ENCODE measurements at regions not wholly inside any gene's neighbourhood (a gene's known extent, or its start where the extent isn't known, plus 50 kb on each side); places are given as distances from the start of the nearest gene placed in this dataset.

DNA sequence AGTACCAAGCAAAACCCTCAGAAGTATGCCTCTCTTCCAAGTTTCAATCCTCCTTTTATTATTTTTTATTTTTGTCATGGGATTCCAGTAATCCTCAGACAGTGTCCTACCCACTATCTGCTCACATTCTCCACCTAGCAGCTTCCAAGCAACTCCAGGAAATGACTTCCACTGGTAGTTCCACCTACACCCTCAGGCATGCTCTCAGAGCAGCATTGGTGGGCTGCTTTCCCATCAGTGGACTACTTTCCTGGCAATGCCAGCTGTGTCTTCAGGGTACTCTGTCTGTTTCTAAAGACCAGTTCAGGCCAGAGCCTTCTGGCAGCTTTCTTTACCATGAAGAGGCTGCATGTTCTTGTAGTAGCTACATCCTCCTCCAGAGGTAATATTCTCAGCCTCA lies 244.0 kb downstream of the HGF start:
- ATAC-seq (no peak), DNase-seq (no peak)
- no peak overlapping the region for H3K27ac Mint-ChIP-seq
- no peaks in the 10 kb centered on the region for H3K4me1 Mint-ChIP-seq
- no peaks in the 10 kb centered on the region for H3K27me3 Mint-ChIP-seq
- no peaks in the 10 kb centered on the region for H3K9me3 Mint-ChIP-seq
- H3K4me3 Mint-ChIP-seq = no peak overlapping the region

DNA sequence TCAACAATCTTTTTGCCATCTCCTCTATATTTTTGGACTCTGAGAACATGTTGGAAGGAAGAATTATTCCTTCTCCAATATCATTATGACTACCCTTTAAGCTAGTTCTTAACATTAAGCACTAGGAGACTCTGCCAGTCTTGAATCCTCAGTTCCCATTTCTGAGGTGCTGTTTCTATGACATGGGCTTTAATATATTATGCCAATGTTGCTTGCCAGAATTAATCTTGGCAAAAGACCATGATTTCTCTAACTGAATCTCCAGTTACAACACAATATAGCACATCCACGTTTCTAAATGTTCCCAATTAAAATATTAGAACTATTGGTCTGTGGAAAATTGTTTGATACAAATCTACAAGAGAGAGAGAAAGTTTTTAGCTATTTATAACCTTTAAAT lies 250.0 kb downstream of the HGF start:
- ATAC-seq = no peak
- Mint-ChIP-seq H3K27ac (no peak overlapping the region), H3K27me3 (no peaks in the 10 kb centered on the region), H3K9me3 (no peaks in the 10 kb centered on the region), H3K4me1 (no peaks in the 10 kb centered on the region), H3K4me3 (no peak overlapping the region)
- DNase-seq = no peak

DNA sequence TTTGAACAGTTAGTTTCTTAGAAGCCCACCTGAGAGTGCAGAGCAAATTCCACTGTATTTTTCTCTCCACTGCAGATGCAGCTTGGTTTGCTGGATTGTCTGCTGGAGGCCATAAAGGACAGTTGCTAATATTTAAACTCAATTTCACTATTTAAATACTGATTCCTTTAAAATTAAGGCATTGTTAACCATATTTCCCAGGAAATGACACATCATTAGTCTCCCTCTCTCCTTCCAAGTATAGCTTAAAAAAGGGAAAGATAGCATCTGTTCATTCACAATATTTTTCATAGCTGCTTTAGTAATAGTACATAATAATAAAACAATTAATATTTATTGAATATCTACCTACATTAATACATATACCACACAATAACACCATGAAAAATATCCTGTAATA lies 252.9 kb downstream of the HGF start:
- Mint-ChIP-seq H3K27ac (peak overlapping the region in 1 of 2 donors; percentile 36), H3K4me3 (no peak overlapping the region), H3K4me1 (no peaks in the 10 kb centered on the region), H3K9me3 (peaks cover 0 to 5% of the 10 kb centered on the region in 2 donors), H3K27me3 (no peaks in the 10 kb centered on the region)
- no peak for ATAC-seq
- DNase-seq = no peak

DNA sequence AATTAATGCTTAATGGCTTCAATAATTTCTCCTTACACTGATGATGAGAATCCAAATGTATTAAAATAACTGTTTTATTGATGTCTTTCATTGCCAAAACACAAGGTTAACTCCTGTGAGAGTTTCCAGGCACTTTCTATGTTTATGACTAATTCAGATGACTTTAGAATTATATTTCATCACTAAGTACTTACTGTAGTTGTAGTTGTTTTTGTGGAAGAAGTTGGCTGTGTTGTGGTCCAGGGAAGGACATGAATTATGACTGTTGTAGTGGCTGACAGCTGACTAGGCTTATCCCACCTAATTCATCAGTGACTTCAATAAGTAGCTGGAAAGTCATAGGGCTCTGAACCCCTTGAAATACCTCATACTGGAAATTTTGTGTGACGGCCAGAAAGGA lies 254.8 kb downstream of the HGF start:
- Mint-ChIP-seq H3K27ac (no peak overlapping the region), H3K4me3 (no peak overlapping the region), H3K9me3 (peaks cover 0 to 5% of the 10 kb centered on the region in 2 donors), H3K27me3 (no peaks in the 10 kb centered on the region), H3K4me1 (no peaks in the 10 kb centered on the region)
- DNase-seq (no peak), ATAC-seq (no peak)

DNA sequence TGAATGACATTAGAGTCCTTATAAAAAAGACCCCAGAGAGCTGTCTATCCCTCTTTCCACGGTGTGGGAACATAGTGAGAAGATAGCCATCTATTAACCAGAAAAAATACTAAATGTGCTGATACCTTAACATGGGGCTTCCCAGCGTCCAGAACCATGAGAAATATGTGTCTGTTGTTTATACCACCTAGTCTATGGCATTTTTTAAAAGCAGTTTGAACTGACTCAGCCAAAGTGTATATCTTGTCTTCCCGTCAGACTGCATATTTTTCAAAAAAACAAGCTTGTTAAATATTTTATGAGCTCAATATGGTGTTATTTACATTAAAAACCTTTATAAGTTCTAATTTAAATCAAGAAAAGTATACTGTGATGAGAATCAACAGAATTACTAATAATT lies 255.3 kb downstream of the HGF start:
- no peaks in the 10 kb centered on the region for H3K4me1 Mint-ChIP-seq
- H3K27me3 Mint-ChIP-seq = no peaks in the 10 kb centered on the region
- H3K4me3 Mint-ChIP-seq = no peak overlapping the region
- no peak overlapping the region for H3K27ac Mint-ChIP-seq
- no peak for DNase-seq
- no peak for ATAC-seq
- peaks cover 0 to 5% of the 10 kb centered on the region in 2 donors for H3K9me3 Mint-ChIP-seq

DNA sequence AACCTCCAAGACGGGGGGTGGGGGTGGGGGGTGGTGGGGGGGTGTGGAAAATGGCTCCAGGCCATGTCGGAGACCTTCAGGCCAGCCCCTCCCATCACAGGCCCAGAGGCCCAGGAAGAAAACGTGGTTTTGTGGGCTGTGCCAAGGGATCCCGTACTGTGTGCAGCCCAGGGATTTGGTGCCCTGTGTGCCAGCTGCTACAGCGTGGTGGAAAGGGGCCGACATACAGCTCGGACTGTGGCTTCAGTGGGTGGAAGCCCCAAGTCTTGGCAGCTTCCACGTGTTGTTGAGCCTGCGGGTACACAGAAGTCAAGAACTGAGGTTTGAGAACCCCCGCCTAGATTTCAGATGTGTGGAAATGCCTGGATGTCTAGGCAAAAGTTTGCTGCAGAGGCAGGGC lies 259.7 kb downstream of the HGF start:
- Mint-ChIP-seq H3K27ac (no peak overlapping the region), H3K4me1 (no peaks in the 10 kb centered on the region), H3K4me3 (no peak overlapping the region), H3K27me3 (no peaks in the 10 kb centered on the region), H3K9me3 (peaks cover 0 to 5% of the 10 kb centered on the region in 2 donors)
- DNase-seq (no peak), ATAC-seq (no peak)

DNA sequence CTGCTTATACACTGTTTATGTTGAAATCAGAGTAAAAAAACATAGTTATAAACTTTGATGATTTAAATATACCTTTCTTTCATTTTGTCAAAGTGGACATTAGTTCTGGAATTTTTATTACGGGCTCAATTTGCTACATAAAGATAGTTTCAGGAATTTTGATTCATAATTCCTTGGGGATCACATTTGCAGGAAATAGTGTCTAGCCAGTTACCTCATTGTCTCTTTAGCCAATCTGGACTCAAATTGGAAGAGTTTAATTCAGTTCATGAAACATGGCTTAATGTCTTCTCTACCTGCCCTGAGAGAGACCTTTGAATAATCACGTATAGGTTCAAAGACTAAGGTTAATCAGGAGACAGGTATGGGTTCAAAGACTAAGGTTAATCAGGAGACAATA lies 262.6 kb downstream of the HGF start:
- Mint-ChIP-seq H3K27me3 (no peaks in the 10 kb centered on the region), H3K27ac (no peak overlapping the region), H3K9me3 (no peaks in the 10 kb centered on the region), H3K4me1 (no peaks in the 10 kb centered on the region), H3K4me3 (no peak overlapping the region)
- ATAC-seq (no peak), DNase-seq (no peak)

DNA sequence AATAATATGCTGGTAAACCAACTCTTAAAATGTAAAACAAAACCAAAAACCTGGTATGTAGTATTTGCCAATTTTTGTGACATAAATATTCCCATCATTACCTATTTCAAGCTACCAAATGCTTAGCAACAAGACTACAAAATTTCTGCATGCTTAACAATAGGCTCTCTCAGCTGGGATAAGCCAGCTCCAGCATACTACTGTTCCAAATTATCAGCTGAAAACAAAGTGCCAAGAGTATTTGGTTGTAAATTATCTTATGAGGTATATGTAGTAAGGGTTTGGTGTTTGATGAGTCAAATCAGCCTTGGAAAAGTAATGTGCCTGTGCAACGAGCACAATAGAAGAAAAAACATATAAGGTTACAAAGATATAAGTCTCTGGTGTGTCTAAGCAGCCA lies 263.2 kb downstream of the HGF start:
- no peaks in the 10 kb centered on the region for H3K4me1 Mint-ChIP-seq
- H3K4me3 Mint-ChIP-seq = no peak overlapping the region
- no peak for DNase-seq
- no peaks in the 10 kb centered on the region for H3K9me3 Mint-ChIP-seq
- no peak for ATAC-seq
- H3K27ac Mint-ChIP-seq = no peak overlapping the region
- H3K27me3 Mint-ChIP-seq = no peaks in the 10 kb centered on the region

DNA sequence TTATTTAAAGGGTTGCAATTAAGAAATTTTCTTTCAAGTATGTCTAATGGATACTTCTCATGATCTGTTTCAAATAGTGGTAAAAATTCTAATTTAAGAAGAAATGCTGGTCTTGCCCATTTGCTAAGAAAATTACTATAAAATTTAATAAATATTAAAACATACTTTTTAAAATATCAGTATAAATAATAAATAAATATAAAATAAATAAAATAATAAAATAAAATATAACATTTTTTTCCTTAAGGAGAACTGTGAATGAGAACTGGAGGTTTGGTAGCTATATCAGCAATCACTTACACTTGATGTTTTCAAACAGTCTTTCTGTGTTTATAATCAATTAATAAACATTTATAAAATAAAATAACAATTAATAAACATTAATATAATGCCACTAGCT lies 266.1 kb downstream of the HGF start:
- H3K4me3 Mint-ChIP-seq = no peak overlapping the region
- no peaks in the 10 kb centered on the region for H3K27me3 Mint-ChIP-seq
- no peak for DNase-seq
- no peaks in the 10 kb centered on the region for H3K4me1 Mint-ChIP-seq
- H3K9me3 Mint-ChIP-seq = no peaks in the 10 kb centered on the region
- no peak for ATAC-seq
- no peak overlapping the region for H3K27ac Mint-ChIP-seq

DNA sequence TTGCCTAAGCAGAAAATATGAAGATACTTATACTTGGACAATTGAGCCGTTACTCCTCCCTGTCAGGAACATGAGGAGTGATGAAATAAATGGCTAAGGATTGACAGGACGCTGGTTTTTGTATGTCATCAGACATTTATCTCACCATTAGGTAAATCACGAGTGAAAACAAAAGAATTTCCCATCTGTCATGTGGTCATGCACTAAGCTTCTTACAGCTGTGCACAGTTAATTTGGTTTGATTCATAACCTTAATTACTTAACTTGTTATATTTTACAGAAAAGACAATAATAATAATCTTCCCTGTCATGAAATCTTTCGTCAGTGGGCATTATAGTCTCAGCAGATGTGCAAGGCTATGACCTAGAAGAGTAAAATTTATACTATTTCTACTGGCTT lies 266.5 kb downstream of the HGF start:
- DNase-seq (no peak), ATAC-seq (no peak)
- Mint-ChIP-seq H3K27ac (no peak overlapping the region), H3K27me3 (no peaks in the 10 kb centered on the region), H3K4me3 (no peak overlapping the region), H3K9me3 (no peaks in the 10 kb centered on the region), H3K4me1 (no peaks in the 10 kb centered on the region)

GRCh38 chr7:81501220-81501619 lies 268.6 kb downstream of the HGF start:
- ATAC-seq (no peak), DNase-seq (no peak)
- Mint-ChIP-seq H3K27me3 (no peaks in the 10 kb centered on the region), H3K4me1 (no peaks in the 10 kb centered on the region), H3K27ac (no peak overlapping the region), H3K9me3 (no peaks in the 10 kb centered on the region), H3K4me3 (no peak overlapping the region)

- ATAC-seq = no peak
- no peak overlapping the region for H3K4me3 Mint-ChIP-seq
- no peaks in the 10 kb centered on the region for H3K4me1 Mint-ChIP-seq
- H3K27me3 Mint-ChIP-seq = no peaks in the 10 kb centered on the region
- no peak for DNase-seq
- H3K27ac Mint-ChIP-seq = no peak overlapping the region
- no peaks in the 10 kb centered on the region for H3K9me3 Mint-ChIP-seq
Measured at GRCh38 chr7:81500631-81501030, 269.2 kb downstream of the HGF start.

DNA sequence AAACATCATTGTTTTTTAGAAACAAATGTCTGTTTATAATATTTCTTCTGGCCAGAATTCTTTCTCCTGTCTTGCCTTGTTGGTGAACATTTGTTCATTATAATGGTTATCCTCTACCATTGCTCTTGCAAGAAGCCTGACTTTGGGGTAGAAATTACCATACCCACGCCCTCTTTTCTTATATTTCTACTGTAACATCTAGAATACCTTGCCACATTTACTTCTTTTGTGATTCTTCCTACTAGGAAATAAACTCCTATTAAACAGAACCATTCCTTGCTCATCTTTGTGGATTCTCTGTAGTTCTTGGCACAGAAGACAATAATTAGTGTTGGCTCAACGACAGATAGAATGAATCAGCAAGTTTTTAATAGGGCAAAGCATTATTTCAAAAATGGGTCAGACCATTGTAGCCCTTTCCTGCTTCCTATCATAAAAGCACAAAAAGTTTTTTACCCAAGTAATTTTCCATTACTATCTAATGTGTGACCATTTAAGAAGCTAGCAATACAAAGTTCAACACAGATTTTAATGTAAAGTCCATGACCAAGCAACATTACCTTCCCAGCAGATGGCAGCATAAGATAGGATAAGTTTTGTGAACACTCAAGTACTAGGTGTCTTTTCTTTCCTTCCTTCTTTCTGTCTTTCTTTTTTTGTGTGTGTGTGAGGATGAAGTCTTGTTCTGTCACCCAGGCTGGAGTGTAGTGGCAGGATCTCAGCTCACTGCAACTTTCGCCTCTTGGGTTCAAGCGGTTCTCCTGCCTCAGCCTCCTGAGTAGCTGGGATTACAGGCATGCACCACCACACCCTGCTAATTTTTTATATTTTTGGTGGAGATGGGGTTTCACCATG lies 270.4 kb downstream of the HGF start:
- no peak overlapping the region for H3K27ac Mint-ChIP-seq
- no peaks in the 10 kb centered on the region for H3K27me3 Mint-ChIP-seq
- H3K9me3 Mint-ChIP-seq = no peaks in the 10 kb centered on the region
- no peaks in the 10 kb centered on the region for H3K4me1 Mint-ChIP-seq
- no peak for ATAC-seq
- H3K4me3 Mint-ChIP-seq = no peak overlapping the region
- DNase-seq = peak in 1 of 2 donors; percentile 6

DNA sequence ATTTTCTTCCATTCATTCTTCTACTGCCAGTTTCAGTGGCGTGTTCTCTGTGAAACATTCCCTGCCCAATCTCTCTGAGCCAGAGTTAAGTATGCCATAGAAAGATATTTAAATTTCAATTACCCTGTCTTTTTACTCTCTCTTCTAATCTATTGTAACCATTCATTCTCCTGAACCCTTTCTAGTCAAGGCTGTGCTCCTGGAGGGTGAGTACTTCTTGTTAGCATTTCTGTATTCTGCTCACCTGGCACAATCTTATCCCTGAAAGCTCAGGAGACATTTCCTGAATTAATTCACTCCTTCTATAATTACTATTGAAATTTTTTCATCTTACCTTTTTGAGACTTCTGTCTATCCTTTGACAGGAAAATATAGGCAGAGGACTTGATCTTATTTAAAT lies 271.7 kb downstream of the HGF start:
- H3K27me3 Mint-ChIP-seq = no peaks in the 10 kb centered on the region
- no peaks in the 10 kb centered on the region for H3K4me1 Mint-ChIP-seq
- DNase-seq (no peak), ATAC-seq (no peak)
- peak overlapping the region in 1 of 2 donors; percentile 43 for H3K27ac Mint-ChIP-seq
- no peak overlapping the region for H3K4me3 Mint-ChIP-seq
- H3K9me3 Mint-ChIP-seq = no peaks in the 10 kb centered on the region

DNA sequence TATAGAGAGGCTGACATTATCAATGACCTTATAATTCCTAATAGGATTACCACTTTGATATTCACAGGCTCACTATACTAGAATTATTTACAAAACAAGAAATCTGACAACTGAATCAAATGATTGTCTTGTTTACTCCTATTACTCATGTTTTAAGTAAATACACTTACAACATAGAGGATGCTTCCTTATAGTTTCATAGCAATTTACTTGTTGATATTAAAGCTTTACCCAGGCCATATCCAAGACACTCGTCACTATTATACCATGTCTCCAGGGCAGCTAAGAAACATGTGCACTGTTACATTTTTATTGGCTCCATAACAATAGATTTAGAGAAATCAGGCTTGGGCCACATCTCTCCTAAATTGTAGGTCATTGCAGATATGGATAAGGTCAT lies 276.9 kb downstream of the HGF start:
- Mint-ChIP-seq H3K4me1 (no peaks in the 10 kb centered on the region), H3K9me3 (no peaks in the 10 kb centered on the region), H3K27ac (no peak overlapping the region), H3K4me3 (no peak overlapping the region), H3K27me3 (no peaks in the 10 kb centered on the region)
- ATAC-seq (no peak), DNase-seq (no peak)

GRCh38 chr7:81492240-81492639 lies 277.6 kb downstream of the HGF start:
- ATAC-seq = no peak
- H3K4me1 Mint-ChIP-seq = no peaks in the 10 kb centered on the region
- no peak for DNase-seq
- no peaks in the 10 kb centered on the region for H3K9me3 Mint-ChIP-seq
- no peak overlapping the region for H3K27ac Mint-ChIP-seq
- no peaks in the 10 kb centered on the region for H3K27me3 Mint-ChIP-seq
- H3K4me3 Mint-ChIP-seq = no peak overlapping the region

DNA sequence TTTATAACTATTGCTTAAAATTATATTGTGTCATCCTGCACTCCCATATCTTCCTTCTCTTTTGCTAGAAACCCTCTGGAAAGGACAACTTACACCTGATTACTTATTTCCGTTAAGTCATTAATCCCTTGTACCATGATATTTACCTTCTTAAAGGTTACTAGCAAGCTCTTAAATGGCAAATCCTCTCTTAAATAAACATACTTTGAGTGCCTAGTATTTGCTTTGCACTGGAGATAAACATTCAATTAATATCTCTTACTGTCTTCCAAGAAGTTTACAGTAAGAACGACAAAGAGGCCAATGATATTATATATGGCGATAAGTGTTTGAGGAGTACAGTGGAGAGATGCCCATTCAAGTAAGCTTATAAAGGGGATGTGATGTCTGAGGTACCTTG lies 278.3 kb downstream of the HGF start:
- H3K4me3 Mint-ChIP-seq = no peak overlapping the region
- no peak overlapping the region for H3K27ac Mint-ChIP-seq
- no peak for ATAC-seq
- DNase-seq = no peak
- H3K27me3 Mint-ChIP-seq = no peaks in the 10 kb centered on the region
- no peaks in the 10 kb centered on the region for H3K9me3 Mint-ChIP-seq
- H3K4me1 Mint-ChIP-seq = no peaks in the 10 kb centered on the region
